HepG2 (cell line): ENCODE measurements at regions not wholly inside any gene's neighbourhood (a gene's known extent, or its start where the extent isn't known, plus 50 kb on each side); places are given as distances from the start of the nearest gene placed in this dataset.

Experiments
- ATAC-seq: fragments of 200-7000 bp; cut with Tn5 transposase; 3 replicates; pipeline ENCODE4 v1.9.1; 2020; ENCODE audit warnings: mild to moderate bottlenecking, moderate library complexity
- BruUV-seq: library from RNA; stranded (reverse); fragments of 400-500 nt; replicated peaks from 2 replicates; lab custom pipeline; 2021; lab: Mats Ljungman, UMichigan
- CTCF ChIA-PET: fragments of 300-600 bp; formaldehyde crosslinking; extraction: SDS; loops from one replicate; lab custom pipeline; 2021; ENCODE audit warnings: low total read pairs, inconsistent platforms, low intra/inter-chr PET ratio; lab: Yijun Ruan, JAX
- POLR2A ChIA-PET: fragments of 350-600 bp; sonication (Branson Sonifier 250); formaldehyde crosslinking; loops from one replicate; lab custom pipeline; 2020; ENCODE audit warnings: antibody characterized with exemption, inconsistent platforms; lab: Yijun Ruan, JAX
- DNase-seq: peaks from one replicate; pipeline ENCODE4 v3.0.0-alpha.2; 2015; ENCODE audit warnings: low spot score
- FAIRE-seq: peaks from 3 replicates; lab custom pipeline; 2011; peaks lifted over from hg19 to GRCh38; lab: Jason Lieb, UNC
- H2AFZ ChIP-seq: one replicate; pipeline ENCODE4 v1.6.1; 2011; ENCODE audit warnings: low read length, inconsistent platforms
- H3K27ac ChIP-seq: fragments of 300-600 bp; 3 replicates; pipeline ENCODE4 v1.8.0; 2011; ENCODE audit warnings: mixed run types, mild to moderate bottlenecking, mixed read lengths, low read length, inconsistent platforms; ENCODE audit not compliant: insufficient read depth; ENCODE audit errors: extremely low read length
- H3K27me3 ChIP-seq, 2 experiments: fragments of 200-600 bp in 1 of 2; 2 replicates in 1 of 2; 3 replicates in 1 of 2; pipeline versions ENCODE4 v1.6.0 to v1.8.0; 2011; ENCODE audit warnings: low read length in 2 of 2, mild to moderate bottlenecking in 2 of 2, moderate library complexity in 2 of 2, inconsistent platforms in 1 of 2; ENCODE audit not compliant: insufficient read depth in 2 of 2, control insufficient read depth in 1 of 2
- H3K36me3 ChIP-seq, 2 experiments: fragments of 200-600 bp in 1 of 2; replicated peaks in 1 of 2; 2 replicates in 1 of 2; 3 replicates in 1 of 2; pipeline versions ENCODE4 v1.5.1 to v1.8.0; 2011; ENCODE audit warnings: low read length in 2 of 2, inconsistent platforms in 1 of 2; ENCODE audit not compliant: insufficient read depth in 2 of 2, control insufficient read depth in 1 of 2
- H3K4me1 ChIP-seq: 2 replicates; pipeline ENCODE4 v1.5.1; 2012; ENCODE audit warnings: low read length, inconsistent platforms; ENCODE audit not compliant: insufficient read depth
- H3K4me2 ChIP-seq: 2 replicates; pipeline ENCODE4 v1.6.0; 2011; ENCODE audit warnings: low read depth, low read length, inconsistent platforms
- H3K4me3 ChIP-seq, 3 experiments: fragments of 200-600 bp in 1 of 3; sonication (generic), shearing (Covaris generic) in 1 of 3; replicated peaks in 1 of 3; 2 replicates each; pipeline ENCODE4 v1.5.1; 2011 to 2016; ENCODE audit warnings: low read length in 3 of 3, inconsistent platforms in 2 of 3, low read depth in 2 of 3, mild to moderate bottlenecking in 2 of 3, control low read depth in 1 of 3, mixed read lengths in 1 of 3; ENCODE audit not compliant: insufficient read depth in 1 of 3
- H3K79me2 ChIP-seq: one replicate; pipeline ENCODE4 v1.6.1; 2011; ENCODE audit warnings: low read length, inconsistent platforms; ENCODE audit not compliant: insufficient read depth
- H3K9ac ChIP-seq: 2 replicates; pipeline ENCODE4 v1.6.0; 2011; ENCODE audit warnings: mild to moderate bottlenecking, low read depth, low read length, inconsistent platforms; ENCODE audit not compliant: insufficient read depth
- H3K9me3 ChIP-seq: 2 replicates; pipeline ENCODE4 v1.5.1; 2012; ENCODE audit warnings: mild to moderate bottlenecking, low read length
- H4K20me1 ChIP-seq: 2 replicates; pipeline ENCODE4 v1.6.0; 2011; ENCODE audit warnings: inconsistent platforms, mild to moderate bottlenecking, low read length, moderate library complexity; ENCODE audit not compliant: insufficient read depth
- CAMTA2 ChIP-seq: sonication (generic); formaldehyde crosslinking; IDR thresholded peaks from 2 replicates; pipeline ENCODE4 v1.4.0; 2020; ENCODE audit warnings: mild to moderate bottlenecking, missing genetic modification reagents, borderline replicate concordance
- CENPT ChIP-seq: sonication (generic); formaldehyde crosslinking; IDR thresholded peaks from 2 replicates; pipeline ENCODE4 v1.8.0; 2022; ENCODE audit warnings: low read depth, mild to moderate bottlenecking, moderate library complexity, missing genetic modification reagents
- TGIF2 ChIP-seq: IDR thresholded peaks from 2 replicates; pipeline ENCODE4 v1.6.1; 2016; ENCODE audit warnings: control low read depth, missing compliant biosample characterization
- ZNF232 ChIP-seq: sonication (generic); formaldehyde crosslinking; IDR thresholded peaks from 2 replicates; pipeline ENCODE4 v1.4.0; 2020; ENCODE audit warnings: missing genetic modification reagents, borderline replicate concordance
- ZNF766 ChIP-seq: sonication (generic); formaldehyde crosslinking; IDR thresholded peaks from 2 replicates; pipeline ENCODE4 v1.5.0; 2020; ENCODE audit warnings: missing genetic modification reagents, borderline replicate concordance
- WGBS: methylation state at CpG from one replicate; pipeline ENCODE4 v1.1.6; 2017; ENCODE audit warnings: low lambda C conversion rate; 5-methylcytosine and 5-hydroxymethylcytosine counted together
- in situ Hi-C: cut with HindIII; loops from 2 replicates; pipeline ENCODE4 v1.10.0; 2017; ENCODE audit warnings: low pct_unique_long_range_greater_than_20kb; ENCODE audit not compliant: extremely low pct_ligation_motif_present
- intact Hi-C: fragments of 100-400 bp; cut with micrococcal nuclease; formaldehyde crosslinking; loops from one replicate; pipeline ENCODE4 v1.10.0; 2022; ENCODE audit not compliant: unreplicated experiment

DNA sequence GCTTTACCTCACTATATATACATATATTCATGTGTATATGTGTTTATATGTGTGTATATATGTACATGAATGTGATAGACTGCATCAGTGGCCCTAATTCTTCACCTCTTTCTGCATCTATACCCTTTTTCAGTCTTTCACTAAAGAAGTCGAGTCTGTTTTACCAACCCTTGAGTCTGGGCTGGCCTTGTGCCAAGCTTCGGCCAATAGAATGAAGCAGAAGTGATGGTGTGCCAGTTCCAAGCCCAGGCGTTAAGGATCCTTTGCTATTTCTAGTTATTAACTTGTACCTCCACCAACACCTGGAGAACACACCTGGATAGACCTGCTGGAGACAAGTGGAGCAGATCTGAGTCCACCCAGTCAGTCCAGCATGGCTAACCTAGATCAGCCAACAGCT lies 61.6 kb upstream of the PPM1J start:
- intact Hi-C loops, result no loop called here
- FAIRE-seq, result no peak

DNA sequence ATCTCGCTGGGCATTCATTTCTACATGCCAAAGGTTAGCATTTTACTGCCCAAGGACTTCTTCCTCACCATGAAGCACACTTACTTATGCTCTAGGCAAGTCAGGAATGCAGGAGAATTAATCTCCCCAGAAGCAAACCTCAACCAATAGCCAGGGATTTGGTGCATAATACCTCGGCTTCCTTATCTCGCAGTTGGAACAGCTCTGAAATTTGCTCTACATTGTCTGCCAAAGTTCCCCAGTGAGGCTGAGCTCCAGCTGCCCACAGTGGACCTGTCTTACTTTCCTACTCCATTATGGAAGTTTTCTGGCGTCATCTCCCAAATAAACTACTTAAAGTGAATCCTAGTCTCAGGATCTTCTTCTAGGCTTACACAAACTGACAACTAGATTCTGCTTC lies 57.6 kb upstream of the PPM1J start:
- no TSS peak for BruUV-seq
- H4K20me1 ChIP-seq, result no peaks in the 10 kb centered on the region
- H3K4me2 ChIP-seq, result no peak overlapping the region
- H3K9me3 ChIP-seq, result no peaks in the 10 kb centered on the region
- WGBS, result 86% methylated on average over 2 of the region's 4 CpGs
- no peaks in the 10 kb centered on the region for H3K4me1 ChIP-seq
- in situ Hi-C loops, result no loop called here
- no peak for TF ChIP-seq ZNF766 (CRISPR knock-in tag)
- no peak for TF ChIP-seq ZNF232 (CRISPR knock-in tag)
- no peak for TF ChIP-seq TGIF2 (CRISPR knock-in tag)
- POLR2A ChIA-PET, result no interaction called here
- H3K9ac ChIP-seq, result no peak overlapping the region
- no peaks in the 10 kb centered on the region for H3K36me3 ChIP-seq
- peaks cover 0 to 12% of the 10 kb centered on the region in 2 experiments; a peak in 2 of 5 replicates for H3K27me3 ChIP-seq
- no peak for FAIRE-seq
- DNase-seq, result no peak
- no peak overlapping the region for H3K4me3 ChIP-seq
- CTCF ChIA-PET, result no interaction called here
- intact Hi-C loops, result no loop called here
- no peak for ATAC-seq
- H3K27ac ChIP-seq, result no peak overlapping the region
- H2AFZ ChIP-seq, result no peak overlapping the region
- H3K79me2 ChIP-seq, result no peaks in the 10 kb centered on the region

More for the DNA sequence above, 61.6 kb upstream of the PPM1J start:
- no peaks in the 10 kb centered on the region for H3K79me2 ChIP-seq
- H3K4me1 ChIP-seq, result no peaks in the 10 kb centered on the region
- H3K27ac ChIP-seq, result no peak overlapping the region
- H3K4me2 ChIP-seq, result no peak overlapping the region
- no peak for TF ChIP-seq CAMTA2
- no peak for TF ChIP-seq CENPT (CRISPR knock-in tag)
- ChIA-PET POLR2A (no interaction called here), CTCF (no interaction called here)
- BruUV-seq, result no TSS peak
- in situ Hi-C loops, result no loop called here
- H3K9me3 ChIP-seq, result no peaks in the 10 kb centered on the region
- 20% methylated on average over 3 of the region's 3 CpGs for WGBS
- DNase-seq (no peak), ATAC-seq (no peak)
- no peaks in the 10 kb centered on the region for H4K20me1 ChIP-seq
- H3K36me3 ChIP-seq, result no peaks in the 10 kb centered on the region
- no peaks in the 10 kb centered on the region for H3K27me3 ChIP-seq
- H2AFZ ChIP-seq, result no peak overlapping the region
- H3K4me3 ChIP-seq, result no peak overlapping the region
- H3K9ac ChIP-seq, result no peak overlapping the region
